SK-N-SH treated with all-trans-retinoic acid at 6 μM for 48 hours (cell line): ENCODE measurements at regions not wholly inside any gene's neighbourhood (a gene's known extent, or its start where the extent isn't known, plus 50 kb on each side); places are given as distances from the start of the nearest gene placed in this dataset.

Experiments used
- ATAC-seq: fragments of 200-7000 bp; cut with Tn5 transposase; 3 replicates; pipeline ENCODE4 v1.9.1; 2020; ENCODE audit warnings: mild to moderate bottlenecking, moderate library complexity
- BACH2 ChIP-seq: fragments of 250-450 bp; sonication (Bioruptor Pico); IDR thresholded peaks from 2 replicates; pipeline ENCODE4 v1.9.0; 2021; ENCODE audit warnings: mild to moderate bottlenecking, borderline replicate concordance
- CSDC2 ChIP-seq: fragments of 250-450 bp; sonication (Bioruptor Pico); IDR thresholded peaks from 2 replicates; pipeline ENCODE4 v1.5.0; 2020; ENCODE audit warnings: mild to moderate bottlenecking, moderate library complexity
- CSRNP3 ChIP-seq: fragments of 250-450 bp; sonication (Bioruptor Pico); IDR thresholded peaks from 2 replicates; pipeline ENCODE4 v1.5.1; 2021; ENCODE audit warnings: mild to moderate bottlenecking, moderate library complexity
- ESRRG ChIP-seq: fragments of 250-450 bp; sonication (Bioruptor Pico); IDR thresholded peaks from 2 replicates; pipeline ENCODE4 v1.6.1; 2021; ENCODE audit warnings: mild to moderate bottlenecking
- GLIS3 ChIP-seq: fragments of 250-450 bp; sonication (Bioruptor Pico); IDR thresholded peaks from 2 replicates; pipeline ENCODE4 v1.5.0; 2020; ENCODE audit warnings: mild to moderate bottlenecking, moderate library complexity
- ISL1 ChIP-seq: fragments of 250-450 bp; sonication (Bioruptor Pico); IDR thresholded peaks from 2 replicates; pipeline ENCODE4 v2.1.2; 2022; ENCODE audit warnings: mild to moderate bottlenecking, moderate library complexity
- OSR1 ChIP-seq: fragments of 250-450 bp; sonication (Bioruptor Pico); IDR thresholded peaks from 2 replicates; pipeline ENCODE4 v1.8.0; 2022; ENCODE audit warnings: moderate library complexity, mild to moderate bottlenecking, inconsistent platforms
- POU6F1 ChIP-seq: fragments of 250-450 bp; sonication (Bioruptor Pico); IDR thresholded peaks from 2 replicates; pipeline ENCODE4 v1.8.0; 2021; ENCODE audit warnings: low read depth, mild to moderate bottlenecking, moderate library complexity, borderline replicate concordance
- PPARA ChIP-seq: fragments of 250-450 bp; sonication (Bioruptor Pico); IDR thresholded peaks from 2 replicates; pipeline ENCODE4 v1.5.0; 2020; ENCODE audit warnings: mild to moderate bottlenecking, borderline replicate concordance
- RARB ChIP-seq: fragments of 250-450 bp; sonication (Bioruptor Pico); IDR thresholded peaks from 2 replicates; pipeline ENCODE4 v1.8.0; 2021; ENCODE audit warnings: mild to moderate bottlenecking, moderate library complexity
- SNAI2 ChIP-seq: fragments of 250-450 bp; sonication (Bioruptor Pico); IDR thresholded peaks from 2 replicates; pipeline ENCODE4 v1.5.0; 2020; ENCODE audit warnings: mild to moderate bottlenecking, moderate library complexity
- TCF4 ChIP-seq: fragments of 250-450 bp; sonication (Bioruptor Pico); IDR thresholded peaks from 2 replicates; pipeline ENCODE4 v1.8.0; 2021; ENCODE audit warnings: mild to moderate bottlenecking, moderate library complexity, borderline replicate concordance
- TOX ChIP-seq: fragments of 250-450 bp; sonication (Bioruptor Pico); IDR thresholded peaks from 2 replicates; pipeline ENCODE4 v1.8.0; 2021; ENCODE audit warnings: mild to moderate bottlenecking, moderate library complexity, borderline replicate concordance
- TSHZ2 ChIP-seq: fragments of 250-450 bp; sonication (Bioruptor Pico); IDR thresholded peaks from 2 replicates; pipeline ENCODE4 v1.5.0; 2020; ENCODE audit warnings: mild to moderate bottlenecking, moderate library complexity
- ZC3H10 ChIP-seq: fragments of 250-450 bp; sonication (Bioruptor Pico); IDR thresholded peaks from 2 replicates; pipeline ENCODE4 v1.5.1; 2021; ENCODE audit warnings: mild to moderate bottlenecking, moderate library complexity
- ZFP3 ChIP-seq: fragments of 250-450 bp; sonication (Bioruptor Pico); IDR thresholded peaks from 2 replicates; pipeline ENCODE4 v1.5.0; 2020; ENCODE audit warnings: mild to moderate bottlenecking, moderate library complexity
- ZFP30 ChIP-seq: fragments of 450-650 bp; formaldehyde crosslinking; IDR thresholded peaks from 2 replicates; pipeline ENCODE4 v1.5.0; 2022; ENCODE audit warnings: mild to moderate bottlenecking, moderate library complexity
- ZNF565 ChIP-seq: fragments of 450-650 bp; formaldehyde crosslinking; conservative IDR thresholded peaks from 2 replicates; pipeline ENCODE4 v1.5.0; 2020; ENCODE audit warnings: low read depth, mild to moderate bottlenecking, moderate library complexity
- ZNF70 ChIP-seq: fragments of 450-650 bp; formaldehyde crosslinking; IDR thresholded peaks from 2 replicates; pipeline ENCODE4 v1.5.0; 2020; ENCODE audit warnings: mild to moderate bottlenecking, moderate library complexity
- ZNF8 ChIP-seq: fragments of 450-650 bp; formaldehyde crosslinking; IDR thresholded peaks from 2 replicates; pipeline ENCODE4 v1.5.0; 2020; ENCODE audit warnings: mild to moderate bottlenecking, moderate library complexity

GRCh38 chr13:106377931-106378662, 157.4 kb downstream of the EFNB2 start (continued):
- TF ChIP-seq CSRNP3 (CRISPR knock-in tag) (no peak), TOX (no peak)

GRCh38 chr13:106377341-106377740, 158.1 kb downstream of the EFNB2 start:
- ATAC-seq: no peak
- TF ChIP-seq ZNF8: no peak
- TF ChIP-seq POU6F1 (CRISPR knock-in tag): no peak
- no peak for TF ChIP-seq ZNF565
- TF ChIP-seq ZNF70 (CRISPR knock-in tag): no peak
- no peak for TF ChIP-seq CSDC2 (CRISPR knock-in tag)
- TF ChIP-seq BACH2 (CRISPR knock-in tag): no peak
- no peak for TF ChIP-seq TSHZ2 (CRISPR knock-in tag)
- TF ChIP-seq RARB: no peak
- TF ChIP-seq OSR1 (CRISPR knock-in tag): no peak
- no peak for TF ChIP-seq ISL1 (CRISPR knock-in tag)
- no peak for TF ChIP-seq ZFP3 (CRISPR knock-in tag)
- TF ChIP-seq PPARA (CRISPR knock-in tag): no peak
- TF ChIP-seq GLIS3 (CRISPR knock-in tag): no peak
- no peak for TF ChIP-seq TOX

- TF ChIP-seq CSDC2 (CRISPR knock-in tag) (no peak), TOX (no peak), TSHZ2 (CRISPR knock-in tag) (no peak), ISL1 (CRISPR knock-in tag) (no peak), ZFP30 (CRISPR knock-in tag) (no peak), RARB (no peak), SNAI2 (CRISPR knock-in tag) (no peak), BACH2 (CRISPR knock-in tag) (no peak), ZFP3 (CRISPR knock-in tag) (no peak), OSR1 (CRISPR knock-in tag) (no peak)
- peak; percentile 70 for ATAC-seq
Observed at GRCh38 chr13:106376401-106377112, 158.9 kb downstream of the EFNB2 start.

- ATAC-seq: no peak
- TF ChIP-seq ESRRG (CRISPR knock-in tag) (no peak), ZNF565 (no peak), ZC3H10 (CRISPR knock-in tag) (no peak), CSRNP3 (CRISPR knock-in tag) (no peak), TCF4 (CRISPR knock-in tag) (no peak), GLIS3 (CRISPR knock-in tag) (no peak), TOX (no peak), CSDC2 (CRISPR knock-in tag) (no peak), ZFP30 (CRISPR knock-in tag) (no peak), TSHZ2 (CRISPR knock-in tag) (no peak)
Observed at GRCh38 chr13:106375085-106375484, 160.4 kb downstream of the EFNB2 start.
